ENCODE measurements at regions not wholly inside any gene's neighbourhood (a gene's known extent, or its start where the extent isn't known, plus 50 kb on each side); places are given as distances from the start of the nearest gene placed in this dataset.
"Not testable (repeated sequence)": the region's sequence is repeated elsewhere in the genome, so short reads cannot be mapped to it uniquely, and the experiment has no call there.

- intact Hi-C loops (cut with DNase I), result no loop called here
- no peak for DNase-seq (ENCODE audit: low spot score)
These were observed 667.9 kb upstream of the ARRDC3 start for GRCh38 chr5:92050970-92051369.

- intact Hi-C loops (cut with DNase I), result no loop called here
- DNase-seq (ENCODE audit: low spot score), result no peak
These were observed 659.0 kb upstream of the ARRDC3 start for GRCh38 chr5:92041911-92042660.

- DNase-seq (ENCODE audit: low spot score), result no peak
- intact Hi-C loops (cut with DNase I), result no loop called here
These were observed 658.1 kb upstream of the ARRDC3 start for GRCh38 chr5:92041206-92041605.

GRCh38 chr5:92029792-92030191, 646.7 kb upstream of the ARRDC3 start:
- DNase-seq (ENCODE audit: low spot score); intact Hi-C loops (cut with DNase I): not testable (repeated sequence)

- intact Hi-C loops (cut with DNase I), result no loop called here
- no peak for DNase-seq (ENCODE audit: low spot score)
These were observed 640.4 kb upstream of the ARRDC3 start for GRCh38 chr5:92023555-92023954.

- intact Hi-C loops (cut with DNase I), result no loop called here
- no peak for DNase-seq (ENCODE audit: low spot score)
These were observed 640.0 kb upstream of the ARRDC3 start for GRCh38 chr5:92023141-92023471.

- intact Hi-C loops (cut with DNase I), result no loop called here
- DNase-seq (ENCODE audit: low spot score), result no peak
These were observed 639.5 kb upstream of the ARRDC3 start for GRCh38 chr5:92022415-92023140.

GRCh38 chr5:92019376-92019990, 636.4 kb upstream of the ARRDC3 start:
- intact Hi-C loops (cut with DNase I), result no loop called here
- no peak for DNase-seq (ENCODE audit: low spot score)

- intact Hi-C loops (cut with DNase I), result no loop called here
- no peak for DNase-seq (ENCODE audit: low spot score)
These were observed 634.7 kb upstream of the ARRDC3 start for GRCh38 chr5:92017776-92018175.

GRCh38 chr5:92011845-92012244, 628.7 kb upstream of the ARRDC3 start:
- peak; percentile 58 for DNase-seq (ENCODE audit: low spot score)
- intact Hi-C loops (cut with DNase I), result not testable (repeated sequence)

- intact Hi-C loops (cut with DNase I), result no loop called here
- no peak for DNase-seq (ENCODE audit: low spot score)
These were observed 620.7 kb upstream of the ARRDC3 start for GRCh38 chr5:92003806-92004205.

GRCh38 chr5:92002721-92003274, 619.7 kb upstream of the ARRDC3 start:
- no peak for DNase-seq (ENCODE audit: low spot score)
- intact Hi-C loops (cut with DNase I), result no loop called here

- DNase-seq (ENCODE audit: low spot score), result no peak
- intact Hi-C loops (cut with DNase I), result no loop called here
These were observed 615.7 kb upstream of the ARRDC3 start for GRCh38 chr5:91998774-91999173.

- DNase-seq (ENCODE audit: low spot score), result no peak
- intact Hi-C loops (cut with DNase I), result no loop called here
These were observed 600.8 kb upstream of the ARRDC3 start for GRCh38 chr5:91983869-91984268.

- no peak for DNase-seq (ENCODE audit: low spot score)
- intact Hi-C loops (cut with DNase I), result no loop called here
These were observed 595.2 kb upstream of the ARRDC3 start for GRCh38 chr5:91978221-91978882.

GRCh38 chr5:91977579-91977978, 594.5 kb upstream of the ARRDC3 start:
- intact Hi-C loops (cut with DNase I), result no loop called here
- no peak for DNase-seq (ENCODE audit: low spot score)

GRCh38 chr5:91976451-91976850, 593.3 kb upstream of the ARRDC3 start:
- intact Hi-C loops (cut with DNase I), result no loop called here

GRCh38 chr5:91963166-91963565, 580.0 kb upstream of the ARRDC3 start:
- intact Hi-C loops (cut with DNase I), result no loop called here
- DNase-seq (ENCODE audit: low spot score), result no peak

More at GRCh38 chr5:91976451-91976850, 593.3 kb upstream of the ARRDC3 start:
- DNase-seq (ENCODE audit: low spot score), result no peak

GRCh38 chr5:91957666-91958065, 574.5 kb upstream of the ARRDC3 start:
- intact Hi-C loops (cut with DNase I), result loop anchor here in 1 of 2 donors (5.0 kb wide), 1 partner anchor 820 kb away; no protein-coding TSS in a partner anchor

GRCh38 chr5:91956738-91957137, 573.6 kb upstream of the ARRDC3 start:
- intact Hi-C loops (cut with DNase I), result loop anchor here in 1 of 2 donors (5.0 kb wide), 1 partner anchor 819 kb away; no protein-coding TSS in a partner anchor
- no peak for DNase-seq (ENCODE audit: low spot score)

More at GRCh38 chr5:91957666-91958065, 574.5 kb upstream of the ARRDC3 start:
- DNase-seq (ENCODE audit: low spot score), result peak; percentile 80
